ENCODE measurements at regions not wholly inside any gene's neighbourhood (a gene's known extent, or its start where the extent isn't known, plus 50 kb on each side); places are given as distances from the start of the nearest gene placed in this dataset.

GRCh38 chr15:69742361-69742760 lies 289.7 kb downstream of the RPLP1 start:
- no peak overlapping the region for H3K4me3 ChIP-seq (replicated peaks in 1 of 4; ENCODE audit: control extremely low read depth in 1 of 4, insufficient read depth in 1 of 4, low read depth in 3 of 4, low read length in 4 of 4)
- no peak for DNase-seq (ENCODE audit: low read depth in 2 of 2)

GRCh38 chr15:69743091-69743490 lies 290.5 kb downstream of the RPLP1 start:
- H3K9me3 ChIP-seq (ENCODE audit: control insufficient read depth, insufficient read depth, low read depth, low read length) = no peaks in the 10 kb centered on the region
- H3K4me2 ChIP-seq (ENCODE audit: extremely low read depth, insufficient read depth, low read length) = no peak overlapping the region
- no peak overlapping the region for H3K9ac ChIP-seq (ENCODE audit: insufficient read depth, low read length)
- no peaks in the 10 kb centered on the region for H4K20me1 ChIP-seq (ENCODE audit: control insufficient read depth, extremely low read depth, insufficient read depth, low read length)
- no peak overlapping the region for H3K27ac ChIP-seq (ENCODE audit: insufficient read depth, low read length)
- peaks cover 9% of the 10 kb centered on the region for H3K27me3 ChIP-seq (ENCODE audit: control insufficient read depth, insufficient read depth, low read length)
- no peak overlapping the region for H2AFZ ChIP-seq (ENCODE audit: low read length)
- H3K79me2 ChIP-seq (ENCODE audit: control insufficient read depth, insufficient read depth, low read length) = no peaks in the 10 kb centered on the region
- no peak overlapping the region for H3K4me3 ChIP-seq (replicated peaks in 1 of 4; ENCODE audit: control extremely low read depth in 1 of 4, insufficient read depth in 1 of 4, low read depth in 3 of 4, low read length in 4 of 4)
- H3K36me3 ChIP-seq (ENCODE audit: control insufficient read depth, insufficient read depth, low read length) = no peaks in the 10 kb centered on the region
- no peaks in the 10 kb centered on the region for H3K4me1 ChIP-seq (ENCODE audit: control insufficient read depth, extremely low read depth, insufficient read depth, low read length)
- TF ChIP-seq CTCF (conservative IDR thresholded peaks at IDR 0.05 in 1 of 2, IDR thresholded peaks at IDR 0.05 in 1 of 2; ENCODE audit: low read depth in 1 of 2, low read length in 2 of 2) (no peak), EZH2 (IDR thresholded peaks at IDR 0.05; ENCODE audit: low read length, missing control alignments) (no peak)
- no peak for DNase-seq (ENCODE audit: low read depth in 2 of 2)

More at GRCh38 chr15:69742361-69742760, 289.7 kb downstream of the RPLP1 start:
- Histone ChIP-seq H3K4me2 (ENCODE audit: extremely low read depth, insufficient read depth, low read length) (no peak overlapping the region), H3K27ac (ENCODE audit: insufficient read depth, low read length) (no peak overlapping the region), H3K27me3 (ENCODE audit: control insufficient read depth, insufficient read depth, low read length) (peaks cover 9% of the 10 kb centered on the region), H3K9ac (ENCODE audit: insufficient read depth, low read length) (no peak overlapping the region), H3K79me2 (ENCODE audit: control insufficient read depth, insufficient read depth, low read length) (no peaks in the 10 kb centered on the region), H3K4me1 (ENCODE audit: control insufficient read depth, extremely low read depth, insufficient read depth, low read length) (no peaks in the 10 kb centered on the region), H4K20me1 (ENCODE audit: control insufficient read depth, extremely low read depth, insufficient read depth, low read length) (no peaks in the 10 kb centered on the region), H2AFZ (ENCODE audit: low read length) (no peak overlapping the region), H3K9me3 (ENCODE audit: control insufficient read depth, insufficient read depth, low read depth, low read length) (no peaks in the 10 kb centered on the region), H3K36me3 (ENCODE audit: control insufficient read depth, insufficient read depth, low read length) (no peaks in the 10 kb centered on the region)
- TF ChIP-seq CTCF (conservative IDR thresholded peaks at IDR 0.05 in 1 of 2, IDR thresholded peaks at IDR 0.05 in 1 of 2; ENCODE audit: low read depth in 1 of 2, low read length in 2 of 2) = no peak
- no peak for TF ChIP-seq EZH2 (IDR thresholded peaks at IDR 0.05; ENCODE audit: low read length, missing control alignments)

GRCh38 chr15:69744391-69745162 lies 292.0 kb downstream of the RPLP1 start:
- Histone ChIP-seq H4K20me1 (ENCODE audit: control insufficient read depth, extremely low read depth, insufficient read depth, low read length) (no peaks in the 10 kb centered on the region), H3K27ac (ENCODE audit: insufficient read depth, low read length) (no peak overlapping the region), H3K9me3 (ENCODE audit: control insufficient read depth, insufficient read depth, low read depth, low read length) (no peaks in the 10 kb centered on the region), H3K4me1 (ENCODE audit: control insufficient read depth, extremely low read depth, insufficient read depth, low read length) (no peaks in the 10 kb centered on the region), H3K36me3 (ENCODE audit: control insufficient read depth, insufficient read depth, low read length) (no peaks in the 10 kb centered on the region), H3K4me3 (replicated peaks in 1 of 4; ENCODE audit: control extremely low read depth in 1 of 4, insufficient read depth in 1 of 4, low read depth in 3 of 4, low read length in 4 of 4) (no peak overlapping the region), H3K27me3 (ENCODE audit: control insufficient read depth, insufficient read depth, low read length) (peaks cover 9% of the 10 kb centered on the region), H2AFZ (ENCODE audit: low read length) (no peak overlapping the region), H3K79me2 (ENCODE audit: control insufficient read depth, insufficient read depth, low read length) (no peaks in the 10 kb centered on the region), H3K9ac (ENCODE audit: insufficient read depth, low read length) (no peak overlapping the region), H3K4me2 (ENCODE audit: extremely low read depth, insufficient read depth, low read length) (no peak overlapping the region)
- TF ChIP-seq CTCF (conservative IDR thresholded peaks at IDR 0.05 in 1 of 2, IDR thresholded peaks at IDR 0.05 in 1 of 2; ENCODE audit: low read depth in 1 of 2, low read length in 2 of 2) (no peak), EZH2 (IDR thresholded peaks at IDR 0.05; ENCODE audit: low read length, missing control alignments) (no peak)
- DNase-seq (ENCODE audit: low read depth in 2 of 2) = no peak
